Osteoblast (primary cell): ENCODE measurements at regions not wholly inside any gene's neighbourhood (a gene's known extent, or its start where the extent isn't known, plus 50 kb on each side); places are given as distances from the start of the nearest gene placed in this dataset.
A peak's percentile ranks its signal among the peaks of the same experiment; 100 is the strongest.

Source experiments
- DNase-seq: peaks from one replicate; pipeline ENCODE4 v3.0.0; 2011; ENCODE audit warnings: low spot score, mixed read lengths; ENCODE audit not compliant: insufficient read length; ENCODE audit errors: missing footprints
- H2AFZ ChIP-seq: 2 replicates; pipeline ENCODE4 v1.6.0; 2011; ENCODE audit warnings: mild to moderate bottlenecking, low read length
- H3K27ac ChIP-seq: 2 replicates; pipeline ENCODE4 v1.5.1; 2011; ENCODE audit warnings: mild to moderate bottlenecking, low read depth, low read length, moderate library complexity
- H3K27me3 ChIP-seq: 2 replicates; pipeline ENCODE4 v1.6.0; 2012; ENCODE audit warnings: mild to moderate bottlenecking, control low read depth, inconsistent platforms, low read length, moderate library complexity; ENCODE audit not compliant: insufficient read depth
- H3K36me3 ChIP-seq: 2 replicates; pipeline ENCODE4 v1.5.1; 2011; ENCODE audit warnings: mild to moderate bottlenecking, low read length, control low read depth, moderate library complexity; ENCODE audit not compliant: insufficient read depth
- H3K4me1 ChIP-seq: 2 replicates; pipeline ENCODE4 v1.5.1; 2011; ENCODE audit warnings: mild to moderate bottlenecking, low read length, control low read depth, moderate library complexity; ENCODE audit not compliant: insufficient read depth
- H3K4me2 ChIP-seq: 2 replicates; pipeline ENCODE4 v1.6.0; 2011; ENCODE audit warnings: mild to moderate bottlenecking, low read length; ENCODE audit not compliant: insufficient read depth
- H3K4me3 ChIP-seq: fragments of 200-600 bp; sonication (generic); 3 replicates; pipeline ENCODE4 v1.5.1; 2012; ENCODE audit warnings: mild to moderate bottlenecking, low read length, inconsistent platforms; ENCODE audit not compliant: insufficient read depth
- H3K79me2 ChIP-seq: 2 replicates; pipeline ENCODE4 v1.6.0; 2012; ENCODE audit warnings: mild to moderate bottlenecking, low read length, control low read depth, inconsistent platforms; ENCODE audit not compliant: insufficient read depth
- H3K9me3 ChIP-seq: 2 replicates; pipeline ENCODE4 v1.5.1; 2011; ENCODE audit warnings: low read depth, low read length, control low read depth
- H4K20me1 ChIP-seq: 2 replicates; pipeline ENCODE4 v1.6.0; 2012; ENCODE audit warnings: mild to moderate bottlenecking, low read length, control low read depth; ENCODE audit not compliant: insufficient read depth
- TF ChIP-seq, protein P1 (sequence below): IDR thresholded peaks from 2 replicates; pipeline ENCODE4 v1.5.1; 2011; ENCODE audit warnings: mild to moderate bottlenecking, low read depth, low read length, moderate library complexity; ENCODE audit errors: extremely low read depth

- no peaks in the 10 kb centered on the region for H3K36me3 ChIP-seq
- H3K4me1 ChIP-seq: no peaks in the 10 kb centered on the region
- H4K20me1 ChIP-seq: no peaks in the 10 kb centered on the region
- H2AFZ ChIP-seq: peak overlapping the region; percentile 32
- H3K27me3 ChIP-seq: no peaks in the 10 kb centered on the region
- no peak for DNase-seq
- H3K9me3 ChIP-seq: no peaks in the 10 kb centered on the region
- H3K27ac ChIP-seq: no peak overlapping the region
- no peaks in the 10 kb centered on the region for H3K79me2 ChIP-seq
- H3K4me3 ChIP-seq: no peak overlapping the region
- H3K4me2 ChIP-seq: no peak overlapping the region
- TF ChIP-seq, protein P1, sequence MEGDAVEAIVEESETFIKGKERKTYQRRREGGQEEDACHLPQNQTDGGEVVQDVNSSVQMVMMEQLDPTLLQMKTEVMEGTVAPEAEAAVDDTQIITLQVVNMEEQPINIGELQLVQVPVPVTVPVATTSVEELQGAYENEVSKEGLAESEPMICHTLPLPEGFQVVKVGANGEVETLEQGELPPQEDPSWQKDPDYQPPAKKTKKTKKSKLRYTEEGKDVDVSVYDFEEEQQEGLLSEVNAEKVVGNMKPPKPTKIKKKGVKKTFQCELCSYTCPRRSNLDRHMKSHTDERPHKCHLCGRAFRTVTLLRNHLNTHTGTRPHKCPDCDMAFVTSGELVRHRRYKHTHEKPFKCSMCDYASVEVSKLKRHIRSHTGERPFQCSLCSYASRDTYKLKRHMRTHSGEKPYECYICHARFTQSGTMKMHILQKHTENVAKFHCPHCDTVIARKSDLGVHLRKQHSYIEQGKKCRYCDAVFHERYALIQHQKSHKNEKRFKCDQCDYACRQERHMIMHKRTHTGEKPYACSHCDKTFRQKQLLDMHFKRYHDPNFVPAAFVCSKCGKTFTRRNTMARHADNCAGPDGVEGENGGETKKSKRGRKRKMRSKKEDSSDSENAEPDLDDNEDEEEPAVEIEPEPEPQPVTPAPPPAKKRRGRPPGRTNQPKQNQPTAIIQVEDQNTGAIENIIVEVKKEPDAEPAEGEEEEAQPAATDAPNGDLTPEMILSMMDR: no peak
Observed at GRCh38 chr6:147023581-147023980, 180.6 kb upstream of the STXBP5 start.

DNA sequence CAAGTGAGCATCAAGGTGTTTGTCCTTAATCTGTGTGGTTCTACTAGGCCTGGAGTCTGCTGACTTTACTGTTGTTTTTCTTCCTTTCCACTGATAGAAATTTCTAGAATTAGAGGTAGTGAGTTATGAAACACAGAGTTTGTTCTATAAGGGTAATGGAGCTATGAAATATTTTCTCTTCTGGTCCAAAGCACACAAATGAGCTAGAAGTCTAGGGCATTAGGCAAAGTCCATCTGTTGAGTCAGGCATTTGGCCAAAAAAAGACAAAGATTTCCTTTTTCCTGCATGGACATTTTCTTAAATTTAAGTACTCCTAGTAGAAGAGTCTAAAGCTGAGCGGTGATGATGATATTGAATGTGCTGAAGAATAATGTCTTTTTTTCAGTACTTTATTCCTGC, 174.3 kb upstream of the STXBP5 start:
- TF ChIP-seq, protein P1: no peak
- H3K79me2 ChIP-seq: no peaks in the 10 kb centered on the region
- H2AFZ ChIP-seq: no peak overlapping the region
- H3K27ac ChIP-seq: no peak overlapping the region
- no peak for DNase-seq
- H3K27me3 ChIP-seq: no peaks in the 10 kb centered on the region
- H3K9me3 ChIP-seq: no peaks in the 10 kb centered on the region
- H3K4me1 ChIP-seq: no peaks in the 10 kb centered on the region
- no peaks in the 10 kb centered on the region for H3K36me3 ChIP-seq
- no peaks in the 10 kb centered on the region for H4K20me1 ChIP-seq
- no peak overlapping the region for H3K4me2 ChIP-seq
- no peak overlapping the region for H3K4me3 ChIP-seq

DNA sequence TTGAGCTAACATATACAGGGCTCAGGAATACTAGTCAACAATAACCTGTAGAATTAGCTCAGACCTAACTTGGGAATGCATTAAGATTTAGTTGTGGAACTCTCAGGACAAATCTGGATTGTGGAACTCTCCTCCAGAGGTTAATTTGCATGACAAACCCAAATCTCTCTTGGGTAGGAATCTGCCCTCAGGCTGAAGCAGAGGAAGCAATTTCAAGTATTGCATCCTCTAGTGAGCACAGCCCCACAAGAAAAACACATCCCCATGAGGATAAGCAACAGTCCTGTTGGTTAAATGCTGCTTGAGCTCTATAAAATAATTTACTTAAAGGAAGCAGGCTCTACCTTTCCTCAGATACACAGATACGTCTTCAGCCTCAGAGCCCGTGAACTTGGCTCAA, 170.9 kb upstream of the STXBP5 start:
- Histone ChIP-seq H3K9me3 (no peaks in the 10 kb centered on the region), H3K27me3 (no peaks in the 10 kb centered on the region), H3K27ac (no peak overlapping the region), H3K4me2 (no peak overlapping the region), H3K79me2 (no peaks in the 10 kb centered on the region), H3K4me1 (no peaks in the 10 kb centered on the region), H4K20me1 (no peaks in the 10 kb centered on the region), H2AFZ (no peak overlapping the region), H3K36me3 (no peaks in the 10 kb centered on the region), H3K4me3 (no peak overlapping the region)
- TF ChIP-seq, protein P1: no peak
- no peak for DNase-seq

- Histone ChIP-seq H2AFZ (no peak overlapping the region), H3K9me3 (no peaks in the 10 kb centered on the region), H3K27me3 (no peaks in the 10 kb centered on the region), H4K20me1 (no peaks in the 10 kb centered on the region), H3K27ac (no peak overlapping the region), H3K4me2 (no peak overlapping the region), H3K36me3 (no peaks in the 10 kb centered on the region), H3K79me2 (no peaks in the 10 kb centered on the region), H3K4me1 (peaks cover 5% of the 10 kb centered on the region), H3K4me3 (no peak overlapping the region)
- TF ChIP-seq, protein P1: no peak
- DNase-seq: no peak
Observed at GRCh38 chr6:147035886-147036285, 168.3 kb upstream of the STXBP5 start.
